ENCODE measurements at regions not wholly inside any gene's neighbourhood (a gene's known extent, or its start where the extent isn't known, plus 50 kb on each side); places are given as distances from the start of the nearest gene placed in this dataset.

DNA sequence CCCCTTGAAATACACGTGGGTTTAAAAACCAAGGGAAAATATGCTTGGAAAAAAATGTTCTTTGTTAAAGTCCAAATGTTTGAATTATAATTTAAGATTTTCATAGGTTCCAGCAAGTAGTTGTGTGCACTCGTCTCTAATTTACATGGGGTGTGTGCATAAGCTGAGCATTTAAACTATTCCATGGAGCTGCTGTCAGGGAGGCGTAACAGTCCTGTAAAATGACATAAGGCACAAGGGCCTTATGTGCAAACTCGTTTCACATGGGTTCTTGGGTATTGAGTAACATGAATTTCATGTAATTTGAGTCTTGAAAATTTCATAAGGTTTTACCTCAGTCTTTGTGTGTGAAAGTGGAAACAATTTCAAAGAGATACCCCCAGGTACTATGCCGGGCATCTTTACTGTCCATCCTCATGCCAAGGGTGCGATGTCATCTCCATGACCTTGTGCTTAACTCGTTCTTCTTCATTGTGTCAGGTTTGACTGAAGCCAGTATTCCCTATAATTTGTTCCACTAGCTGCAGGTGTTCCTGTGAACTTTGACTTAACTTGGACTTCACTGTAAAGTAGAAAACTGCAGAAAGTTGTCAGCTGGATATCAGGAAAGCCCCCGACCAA, 359.3 kb downstream of the SH3GL2 start:
- H4K8ac ChIP-seq (ENCODE audit: low read depth, low read length) = no peak overlapping the region
- no peak overlapping the region for H3K4me3 ChIP-seq (ENCODE audit: low read length in 2 of 2)
- H2BK120ac ChIP-seq (ENCODE audit: low read depth, low read length) = no peak overlapping the region
- no peak overlapping the region for H2AFZ ChIP-seq (ENCODE audit: low read length)
- H3K27ac ChIP-seq (replicated peaks; ENCODE audit: low read length) = no peak overlapping the region
- no peak overlapping the region for H3K9ac ChIP-seq (ENCODE audit: low read depth, low read length, poor library complexity)
- H2BK15ac ChIP-seq (ENCODE audit: low read length) = no peak overlapping the region
- no peaks in the 10 kb centered on the region for H3K27me3 ChIP-seq (ENCODE audit: control insufficient read depth in 3 of 3, insufficient read depth in 3 of 3, low read depth in 1 of 3, low read length in 3 of 3)
- no CpG with 5 or more reads among the region's 8 CpGs for WGBS, 2 donors (ENCODE audit: extremely low coverage in 2 of 2, insufficient read length in 2 of 2, insufficient replicate concordance in 1 of 2)
- no peak overlapping the region for H4K91ac ChIP-seq (ENCODE audit: low read depth, low read length, poor library complexity)
- no peak overlapping the region for H3K4ac ChIP-seq (ENCODE audit: low read length)
- no peak for DNase-seq (ENCODE audit: low spot score)
- H3K4me1 ChIP-seq (ENCODE audit: control insufficient read depth in 2 of 2, insufficient read depth in 1 of 2, low read depth in 1 of 2, low read length in 2 of 2) = no peaks in the 10 kb centered on the region
- no peak overlapping the region for H3K14ac ChIP-seq (ENCODE audit: low read length)
- no peak overlapping the region for H2BK12ac ChIP-seq (ENCODE audit: low read length)
- H2BK5ac ChIP-seq (ENCODE audit: low read length) = no peak overlapping the region
- H3K18ac ChIP-seq (ENCODE audit: low read length) = no peak overlapping the region
- no peaks in the 10 kb centered on the region for H3K9me3 ChIP-seq (replicated peaks in 1 of 2; ENCODE audit: control insufficient read depth in 2 of 2, insufficient read depth in 1 of 2, low read depth in 1 of 2, low read length in 2 of 2)
- H2AK5ac ChIP-seq (ENCODE audit: low read depth, low read length) = no peak overlapping the region
- no peaks in the 10 kb centered on the region for H3K79me1 ChIP-seq (ENCODE audit: low read depth, low read length)
- H3K4me2 ChIP-seq (ENCODE audit: insufficient read depth, low read length, poor library complexity, severe bottlenecking) = no peak overlapping the region
- H3K23ac ChIP-seq (ENCODE audit: low read depth, low read length, poor library complexity) = no peak overlapping the region
- H3K36me3 ChIP-seq (replicated peaks in 1 of 2; ENCODE audit: control insufficient read depth in 2 of 2, insufficient read depth in 2 of 2, low read length in 2 of 2) = no peaks in the 10 kb centered on the region

GRCh38 chr9:17942498-17942897, 363.6 kb downstream of the SH3GL2 start:
- H3K18ac ChIP-seq (ENCODE audit: low read length) = no peak overlapping the region
- H3K4ac ChIP-seq (ENCODE audit: low read length) = no peak overlapping the region
- no peak overlapping the region for H4K91ac ChIP-seq (ENCODE audit: low read depth, low read length, poor library complexity)
- no peaks in the 10 kb centered on the region for H3K27me3 ChIP-seq (ENCODE audit: control insufficient read depth in 3 of 3, insufficient read depth in 3 of 3, low read depth in 1 of 3, low read length in 3 of 3)
- no peak overlapping the region for H3K23ac ChIP-seq (ENCODE audit: low read depth, low read length, poor library complexity)
- peaks cover 0 to 1% of the 10 kb centered on the region in 2 donors for H3K9me3 ChIP-seq (replicated peaks in 1 of 2; ENCODE audit: control insufficient read depth in 2 of 2, insufficient read depth in 1 of 2, low read depth in 1 of 2, low read length in 2 of 2)
- no peak overlapping the region for H2AK5ac ChIP-seq (ENCODE audit: low read depth, low read length)
- no peak overlapping the region for H3K4me2 ChIP-seq (ENCODE audit: insufficient read depth, low read length, poor library complexity, severe bottlenecking)
- H2BK120ac ChIP-seq (ENCODE audit: low read depth, low read length) = no peak overlapping the region
- no peaks in the 10 kb centered on the region for H3K79me1 ChIP-seq (ENCODE audit: low read depth, low read length)
- no peak for DNase-seq (ENCODE audit: low spot score)
- H3K9ac ChIP-seq (ENCODE audit: low read depth, low read length, poor library complexity) = no peak overlapping the region
- H3K4me1 ChIP-seq (ENCODE audit: control insufficient read depth in 2 of 2, insufficient read depth in 1 of 2, low read depth in 1 of 2, low read length in 2 of 2) = no peaks in the 10 kb centered on the region
- no peak overlapping the region for H2BK15ac ChIP-seq (ENCODE audit: low read length)
- H3K4me3 ChIP-seq (ENCODE audit: low read length in 2 of 2) = no peak overlapping the region
- no peak overlapping the region for H3K14ac ChIP-seq (ENCODE audit: low read length)
- no peak overlapping the region for H2BK12ac ChIP-seq (ENCODE audit: low read length)
- WGBS, 2 donors (ENCODE audit: extremely low coverage in 2 of 2, insufficient read length in 2 of 2, insufficient replicate concordance in 1 of 2) = no CpG with 5 or more reads among the region's 1 CpG
- H3K27ac ChIP-seq (replicated peaks; ENCODE audit: low read length) = no peak overlapping the region
- H3K36me3 ChIP-seq (replicated peaks in 1 of 2; ENCODE audit: control insufficient read depth in 2 of 2, insufficient read depth in 2 of 2, low read length in 2 of 2) = no peaks in the 10 kb centered on the region
- H4K8ac ChIP-seq (ENCODE audit: low read depth, low read length) = no peak overlapping the region
- no peak overlapping the region for H2BK5ac ChIP-seq (ENCODE audit: low read length)
- H2AFZ ChIP-seq (ENCODE audit: low read length) = no peak overlapping the region

DNA sequence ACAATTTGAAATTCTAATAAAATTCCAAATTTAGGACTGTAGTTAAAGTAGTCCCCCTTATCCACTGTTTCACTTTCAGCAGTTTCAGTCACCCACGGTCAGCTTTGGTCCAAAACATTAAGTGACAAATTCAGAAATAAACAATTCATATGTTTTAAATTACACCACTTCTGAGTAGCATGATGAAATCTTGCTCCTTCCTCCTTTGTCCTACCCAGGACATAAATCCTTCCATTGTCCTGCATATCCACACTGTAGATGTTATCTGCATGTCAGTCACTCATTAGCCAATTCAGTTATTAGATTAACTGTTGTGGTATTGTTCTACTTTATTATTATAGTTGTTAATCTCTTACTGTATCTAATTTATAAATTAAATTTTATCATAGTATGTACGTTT, 376.5 kb downstream of the SH3GL2 start:
- Histone ChIP-seq H3K36me3 (replicated peaks in 1 of 2; ENCODE audit: control insufficient read depth in 2 of 2, insufficient read depth in 2 of 2, low read length in 2 of 2) (no peaks in the 10 kb centered on the region), H3K27me3 (ENCODE audit: control insufficient read depth in 3 of 3, insufficient read depth in 3 of 3, low read depth in 1 of 3, low read length in 3 of 3) (no peaks in the 10 kb centered on the region), H4K8ac (ENCODE audit: low read depth, low read length) (no peak overlapping the region), H2BK12ac (ENCODE audit: low read length) (no peak overlapping the region), H3K18ac (ENCODE audit: low read length) (no peak overlapping the region), H3K4me2 (ENCODE audit: insufficient read depth, low read length, poor library complexity, severe bottlenecking) (no peak overlapping the region), H2AK5ac (ENCODE audit: low read depth, low read length) (no peak overlapping the region), H2BK5ac (ENCODE audit: low read length) (no peak overlapping the region), H2BK15ac (ENCODE audit: low read length) (no peak overlapping the region), H3K9me3 (replicated peaks in 1 of 2; ENCODE audit: control insufficient read depth in 2 of 2, insufficient read depth in 1 of 2, low read depth in 1 of 2, low read length in 2 of 2) (no peaks in the 10 kb centered on the region), H3K23ac (ENCODE audit: low read depth, low read length, poor library complexity) (no peak overlapping the region), H3K4ac (ENCODE audit: low read length) (no peak overlapping the region), H3K9ac (ENCODE audit: low read depth, low read length, poor library complexity) (no peak overlapping the region), H3K27ac (replicated peaks; ENCODE audit: low read length) (no peak overlapping the region), H2BK120ac (ENCODE audit: low read depth, low read length) (no peak overlapping the region), H4K91ac (ENCODE audit: low read depth, low read length, poor library complexity) (no peak overlapping the region), H3K4me3 (ENCODE audit: low read length in 2 of 2) (no peak overlapping the region), H3K14ac (ENCODE audit: low read length) (no peak overlapping the region), H3K79me1 (ENCODE audit: low read depth, low read length) (no peaks in the 10 kb centered on the region), H3K4me1 (ENCODE audit: control insufficient read depth in 2 of 2, insufficient read depth in 1 of 2, low read depth in 1 of 2, low read length in 2 of 2) (no peaks in the 10 kb centered on the region), H2AFZ (ENCODE audit: low read length) (no peak overlapping the region)
- no peak for DNase-seq (ENCODE audit: low spot score)
- no CpG with 5 or more reads among the region's 2 CpGs for WGBS, 2 donors (ENCODE audit: extremely low coverage in 2 of 2, insufficient read length in 2 of 2, insufficient replicate concordance in 1 of 2)

DNA sequence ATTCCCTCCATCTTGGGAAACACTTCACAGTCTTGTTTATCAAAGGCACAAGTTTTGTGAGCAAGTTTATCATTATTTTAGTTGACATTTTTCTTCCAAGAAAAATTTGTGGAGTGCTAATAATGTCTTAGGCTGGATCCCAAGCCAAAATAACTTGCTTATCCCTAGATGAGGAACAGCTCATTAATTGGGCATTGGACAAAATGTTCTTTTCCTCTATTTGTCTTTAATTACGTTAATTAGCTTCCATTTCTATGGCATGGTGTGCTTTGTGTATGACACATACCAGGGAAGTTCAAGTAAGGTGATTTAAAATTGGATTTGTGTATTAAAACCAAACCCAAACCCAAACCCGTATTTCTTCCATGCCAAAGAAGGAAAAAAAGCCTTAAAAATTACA, 379.5 kb downstream of the SH3GL2 start:
- no peak for DNase-seq (ENCODE audit: low spot score)

More for the DNA sequence above, 379.5 kb downstream of the SH3GL2 start:
- Histone ChIP-seq H3K36me3 (replicated peaks in 1 of 2; ENCODE audit: control insufficient read depth in 2 of 2, insufficient read depth in 2 of 2, low read length in 2 of 2) (no peaks in the 10 kb centered on the region), H3K9me3 (replicated peaks in 1 of 2; ENCODE audit: control insufficient read depth in 2 of 2, insufficient read depth in 1 of 2, low read depth in 1 of 2, low read length in 2 of 2) (no peaks in the 10 kb centered on the region), H3K79me1 (ENCODE audit: low read depth, low read length) (no peaks in the 10 kb centered on the region), H2BK120ac (ENCODE audit: low read depth, low read length) (no peak overlapping the region), H3K14ac (ENCODE audit: low read length) (no peak overlapping the region), H2BK15ac (ENCODE audit: low read length) (no peak overlapping the region), H3K27me3 (ENCODE audit: control insufficient read depth in 3 of 3, insufficient read depth in 3 of 3, low read depth in 1 of 3, low read length in 3 of 3) (no peaks in the 10 kb centered on the region), H4K91ac (ENCODE audit: low read depth, low read length, poor library complexity) (no peak overlapping the region), H2AFZ (ENCODE audit: low read length) (no peak overlapping the region), H3K4me3 (ENCODE audit: low read length in 2 of 2) (no peak overlapping the region), H2AK5ac (ENCODE audit: low read depth, low read length) (no peak overlapping the region), H3K27ac (replicated peaks; ENCODE audit: low read length) (no peak overlapping the region), H3K18ac (ENCODE audit: low read length) (no peak overlapping the region), H2BK12ac (ENCODE audit: low read length) (no peak overlapping the region), H4K8ac (ENCODE audit: low read depth, low read length) (no peak overlapping the region), H3K23ac (ENCODE audit: low read depth, low read length, poor library complexity) (no peak overlapping the region), H3K4me1 (ENCODE audit: control insufficient read depth in 2 of 2, insufficient read depth in 1 of 2, low read depth in 1 of 2, low read length in 2 of 2) (no peaks in the 10 kb centered on the region), H2BK5ac (ENCODE audit: low read length) (no peak overlapping the region), H3K4ac (ENCODE audit: low read length) (no peak overlapping the region), H3K9ac (ENCODE audit: low read depth, low read length, poor library complexity) (no peak overlapping the region), H3K4me2 (ENCODE audit: insufficient read depth, low read length, poor library complexity, severe bottlenecking) (no peak overlapping the region)
- WGBS, 2 donors (ENCODE audit: extremely low coverage in 2 of 2, insufficient read length in 2 of 2, insufficient replicate concordance in 1 of 2) = no CpG with 5 or more reads among the region's 2 CpGs
